ENCODE measurements at regions not wholly inside any gene's neighbourhood (a gene's known extent, or its start where the extent isn't known, plus 50 kb on each side); places are given as distances from the start of the nearest gene placed in this dataset.
"Not testable (repeated sequence)": the region's sequence is repeated elsewhere in the genome, so short reads cannot be mapped to it uniquely, and the experiment has no call there.

- no peak for DNase-seq (ENCODE audit: low read depth in 4 of 4, low spot score in 3 of 4)
Measured at GRCh38 chr3:115381931-115382330, 234.8 kb upstream of the ZBTB20 start.

GRCh38 chr3:115384381-115384780, 237.3 kb upstream of the ZBTB20 start:
- no peak for DNase-seq (ENCODE audit: low read depth in 4 of 4, low spot score in 3 of 4)

GRCh38 chr3:115385774-115386730, 237.3 kb upstream of the GAP43 start:
- no peak for DNase-seq (ENCODE audit: low read depth in 4 of 4, low spot score in 3 of 4)

- no peak for DNase-seq (ENCODE audit: low read depth in 4 of 4, low spot score in 3 of 4)
Measured at GRCh38 chr3:115388166-115388565, 235.1 kb upstream of the GAP43 start.

GRCh38 chr3:115388811-115389210, 234.5 kb upstream of the GAP43 start:
- no peak for DNase-seq (ENCODE audit: low read depth in 4 of 4, low spot score in 3 of 4)

GRCh38 chr3:115396801-115397200, 226.5 kb upstream of the GAP43 start:
- DNase-seq (ENCODE audit: low read depth in 4 of 4, low spot score in 3 of 4): no peak

GRCh38 chr3:115397433-115397832, 225.9 kb upstream of the GAP43 start:
- no peak for DNase-seq (ENCODE audit: low read depth in 4 of 4, low spot score in 3 of 4)

GRCh38 chr3:115398506-115398905, 224.8 kb upstream of the GAP43 start:
- DNase-seq (ENCODE audit: low read depth in 4 of 4, low spot score in 3 of 4): no peak

- DNase-seq (ENCODE audit: low read depth in 4 of 4, low spot score in 3 of 4): no peak
Measured at GRCh38 chr3:115399750-115400149, 223.6 kb upstream of the GAP43 start.

GRCh38 chr3:115401298-115401697, 222.0 kb upstream of the GAP43 start:
- DNase-seq (ENCODE audit: low read depth in 4 of 4, low spot score in 3 of 4): no peak

- no peak for DNase-seq (ENCODE audit: low read depth in 4 of 4, low spot score in 3 of 4)
Measured at GRCh38 chr3:115401851-115402501, 221.3 kb upstream of the GAP43 start.

GRCh38 chr3:115402651-115403050, 220.7 kb upstream of the GAP43 start:
- DNase-seq (ENCODE audit: low read depth in 4 of 4, low spot score in 3 of 4): no peak

GRCh38 chr3:115403786-115404185, 219.5 kb upstream of the GAP43 start:
- DNase-seq (ENCODE audit: low read depth in 4 of 4, low spot score in 3 of 4): no peak

GRCh38 chr3:115409596-115409995, 213.7 kb upstream of the GAP43 start:
- DNase-seq (ENCODE audit: low read depth in 4 of 4, low spot score in 3 of 4): no peak

GRCh38 chr3:115414610-115415009, 208.7 kb upstream of the GAP43 start:
- DNase-seq (ENCODE audit: low read depth in 4 of 4, low spot score in 3 of 4): not testable (repeated sequence)

GRCh38 chr3:115415246-115415996, 207.9 kb upstream of the GAP43 start:
- DNase-seq (ENCODE audit: low read depth in 4 of 4, low spot score in 3 of 4): no peak

- no peak for DNase-seq (ENCODE audit: low read depth in 4 of 4, low spot score in 3 of 4)
Measured at GRCh38 chr3:115418583-115418982, 204.7 kb upstream of the GAP43 start.

GRCh38 chr3:115420086-115420485, 203.2 kb upstream of the GAP43 start:
- no peak for DNase-seq (ENCODE audit: low read depth in 4 of 4, low spot score in 3 of 4)

- DNase-seq (ENCODE audit: low read depth in 4 of 4, low spot score in 3 of 4): no peak
Measured at GRCh38 chr3:115423170-115423569, 200.1 kb upstream of the GAP43 start.

GRCh38 chr3:115428841-115429240, 194.5 kb upstream of the GAP43 start:
- no peak for DNase-seq (ENCODE audit: low read depth in 4 of 4, low spot score in 3 of 4)

GRCh38 chr3:115436767-115437301, 186.5 kb upstream of the GAP43 start:
- DNase-seq (ENCODE audit: low read depth in 4 of 4, low spot score in 3 of 4): no peak
